Erythroblast (primary cell): ENCODE measurements at regions not wholly inside any gene's neighbourhood (a gene's known extent, or its start where the extent isn't known, plus 50 kb on each side); places are given as distances from the start of the nearest gene placed in this dataset.

Experiments
- GATA1 ChIP-seq: IDR thresholded peaks from 2 replicates; pipeline ENCODE4 v1.6.1; 2011; ENCODE audit warnings: low read depth, mild to moderate bottlenecking, control low read depth, low read length, moderate library complexity
- POLR2A ChIP-seq: IDR thresholded peaks from 2 replicates; pipeline ENCODE4 v1.6.1; 2011; ENCODE audit warnings: mild to moderate bottlenecking, low read length

GRCh38 chr17:77090476-77090875 is 50.3 kb upstream of the SEC14L1 start:
- TF ChIP-seq POLR2A: no peak
- no peak for TF ChIP-seq GATA1
